ENCODE measurements at regions not wholly inside any gene's neighbourhood (a gene's known extent, or its start where the extent isn't known, plus 50 kb on each side); places are given as distances from the start of the nearest gene placed in this dataset.

DNA sequence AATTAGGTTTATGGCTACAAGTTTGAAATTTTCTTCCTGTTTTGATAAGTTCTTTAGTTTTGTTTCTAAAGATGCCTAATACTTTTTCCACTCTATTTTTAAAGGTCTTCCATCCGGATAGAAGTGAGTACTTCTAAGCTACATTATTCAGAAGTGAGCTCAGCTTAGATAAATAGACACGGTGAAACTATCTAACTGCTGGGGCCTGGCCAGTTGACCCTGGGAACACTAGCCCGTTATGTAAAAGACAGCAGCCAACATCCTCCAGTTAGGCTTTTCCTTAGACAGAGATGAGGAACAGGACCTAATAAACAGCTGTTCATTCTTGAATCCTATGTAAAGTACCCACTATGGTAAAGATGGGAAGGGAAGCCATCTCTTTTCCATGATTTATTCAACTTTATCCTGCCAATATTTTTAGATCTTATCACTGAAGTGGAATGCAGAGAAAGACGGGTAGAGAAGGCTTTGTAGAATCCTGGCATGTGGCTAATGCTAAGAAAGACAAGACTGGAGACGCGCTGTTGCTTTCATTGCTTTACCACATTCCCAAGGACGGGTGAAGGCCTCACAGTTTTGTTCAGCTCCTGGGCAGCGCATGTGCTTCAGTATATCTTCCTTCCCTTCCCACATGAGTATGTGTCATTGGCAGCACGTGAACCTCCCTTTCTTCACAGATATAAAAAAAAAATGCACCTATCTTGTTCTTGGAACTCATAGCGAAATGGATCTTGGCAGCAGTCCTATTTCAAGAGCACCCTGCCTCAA, 340.0 kb upstream of the MEOX2 start:
- TF ChIP-seq, protein P1, sequence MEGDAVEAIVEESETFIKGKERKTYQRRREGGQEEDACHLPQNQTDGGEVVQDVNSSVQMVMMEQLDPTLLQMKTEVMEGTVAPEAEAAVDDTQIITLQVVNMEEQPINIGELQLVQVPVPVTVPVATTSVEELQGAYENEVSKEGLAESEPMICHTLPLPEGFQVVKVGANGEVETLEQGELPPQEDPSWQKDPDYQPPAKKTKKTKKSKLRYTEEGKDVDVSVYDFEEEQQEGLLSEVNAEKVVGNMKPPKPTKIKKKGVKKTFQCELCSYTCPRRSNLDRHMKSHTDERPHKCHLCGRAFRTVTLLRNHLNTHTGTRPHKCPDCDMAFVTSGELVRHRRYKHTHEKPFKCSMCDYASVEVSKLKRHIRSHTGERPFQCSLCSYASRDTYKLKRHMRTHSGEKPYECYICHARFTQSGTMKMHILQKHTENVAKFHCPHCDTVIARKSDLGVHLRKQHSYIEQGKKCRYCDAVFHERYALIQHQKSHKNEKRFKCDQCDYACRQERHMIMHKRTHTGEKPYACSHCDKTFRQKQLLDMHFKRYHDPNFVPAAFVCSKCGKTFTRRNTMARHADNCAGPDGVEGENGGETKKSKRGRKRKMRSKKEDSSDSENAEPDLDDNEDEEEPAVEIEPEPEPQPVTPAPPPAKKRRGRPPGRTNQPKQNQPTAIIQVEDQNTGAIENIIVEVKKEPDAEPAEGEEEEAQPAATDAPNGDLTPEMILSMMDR (IDR thresholded peaks at IDR 0.05), result no peak
- TF ChIP-seq POLR2A (IDR thresholded peaks at IDR 0.05), result no peak
